ENCODE measurements at regions not wholly inside any gene's neighbourhood (a gene's known extent, or its start where the extent isn't known, plus 50 kb on each side); places are given as distances from the start of the nearest gene placed in this dataset.

- TF ChIP-seq EZH2 (IDR thresholded peaks at IDR 0.05), result no peak
- TF ChIP-seq POLR2AphosphoS5 (IDR thresholded peaks at IDR 0.05; ENCODE audit: borderline replicate concordance, low read depth, low read length), result no peak
- no peak for TF ChIP-seq FOXP2 (optimal IDR thresholded peaks at IDR 0.05; ENCODE audit: control extremely low read depth, extremely low read length, insufficient read depth)
Measured at GRCh38 chr17:13363771-13364170, 238.0 kb downstream of the HS3ST3A1 start.
